Cardiac muscle cell (in vitro differentiated cells and primary cell): ENCODE measurements at regions not wholly inside any gene's neighbourhood (a gene's known extent, or its start where the extent isn't known, plus 50 kb on each side); places are given as distances from the start of the nearest gene placed in this dataset.
A peak's percentile ranks its signal among the peaks of the same experiment; 100 is the strongest.

ENCODE experiments used
- DNase-seq, 2 donors: peaks; one replicate each; pipeline versions ENCODE4 v3.0.0 to v3.0.0-alpha.2; 2010 to 2017; ENCODE audit warnings: low read depth in 1 of 2, low spot score in 1 of 2
- H3K27ac ChIP-seq: fragments of 200-600 bp; sonication (generic); 2 replicates; pipeline ENCODE4 v1.5.1; 2016
- H3K27me3 ChIP-seq: fragments of 200-600 bp; sonication (generic); 2 replicates; pipeline ENCODE4 v1.6.0; 2016; ENCODE audit warnings: control low read depth
- H3K36me3 ChIP-seq: fragments of 200-600 bp; sonication (generic); 2 replicates; pipeline ENCODE4 v1.5.1; 2016; ENCODE audit warnings: control low read depth
- H3K4me1 ChIP-seq: fragments of 200-600 bp; sonication (generic); 2 replicates; pipeline ENCODE4 v1.8.1; 2017; ENCODE audit warnings: low read depth, mild to moderate bottlenecking, mixed run types
- H3K4me3 ChIP-seq: fragments of 200-600 bp; sonication (generic); 2 replicates; pipeline ENCODE4 v1.5.1; 2016; ENCODE audit warnings: mild to moderate bottlenecking
- H3K9me3 ChIP-seq: fragments of 200-600 bp; sonication (generic); 2 replicates; pipeline ENCODE4 v1.5.1; 2017; ENCODE audit warnings: low read depth, mild to moderate bottlenecking, control low read depth
- CTCF ChIP-seq: IDR thresholded peaks from 2 replicates; pipeline ENCODE4 v1.5.1; 2012; ENCODE audit warnings: low read depth, mild to moderate bottlenecking, low read length

GRCh38 chr3:176430244-176431037 is 766.8 kb downstream of the TBL1XR1 start:
- Histone ChIP-seq H3K27ac (no peak overlapping the region), H3K36me3 (no peaks in the 10 kb centered on the region), H3K4me1 (no peaks in the 10 kb centered on the region), H3K9me3 (no peaks in the 10 kb centered on the region), H3K4me3 (no peak overlapping the region), H3K27me3 (no peaks in the 10 kb centered on the region)
- peak; percentile 38 to 71 for DNase-seq
- peak; percentile 66 for TF ChIP-seq CTCF

- Histone ChIP-seq H3K4me3 (no peak overlapping the region), H3K9me3 (no peaks in the 10 kb centered on the region), H3K4me1 (no peaks in the 10 kb centered on the region), H3K36me3 (no peaks in the 10 kb centered on the region), H3K27ac (no peak overlapping the region), H3K27me3 (no peaks in the 10 kb centered on the region)
- peak in 1 of 2 donors; percentile 3 for DNase-seq
- no peak for TF ChIP-seq CTCF
These were observed 768.7 kb downstream of the TBL1XR1 start for GRCh38 chr3:176428552-176428951.

GRCh38 chr3:176426371-176426770 is 770.9 kb downstream of the TBL1XR1 start:
- no peaks in the 10 kb centered on the region for H3K27me3 ChIP-seq
- no peak for DNase-seq
- H3K4me3 ChIP-seq = no peak overlapping the region
- TF ChIP-seq CTCF = no peak
- no peaks in the 10 kb centered on the region for H3K4me1 ChIP-seq
- H3K27ac ChIP-seq = no peak overlapping the region
- no peaks in the 10 kb centered on the region for H3K36me3 ChIP-seq
- H3K9me3 ChIP-seq = no peaks in the 10 kb centered on the region

GRCh38 chr3:176416870-176417269 is 780.4 kb downstream of the TBL1XR1 start:
- DNase-seq = no peak
- TF ChIP-seq CTCF = no peak

GRCh38 chr3:176415661-176416295 is 781.5 kb downstream of the TBL1XR1 start:
- no peak for DNase-seq
- TF ChIP-seq CTCF = no peak
- Histone ChIP-seq H3K36me3 (no peaks in the 10 kb centered on the region), H3K4me1 (no peaks in the 10 kb centered on the region), H3K27ac (no peak overlapping the region), H3K4me3 (no peak overlapping the region), H3K27me3 (no peaks in the 10 kb centered on the region), H3K9me3 (no peaks in the 10 kb centered on the region)

More at GRCh38 chr3:176416870-176417269, 780.4 kb downstream of the TBL1XR1 start:
- Histone ChIP-seq H3K9me3 (no peaks in the 10 kb centered on the region), H3K27ac (no peak overlapping the region), H3K4me1 (no peaks in the 10 kb centered on the region), H3K27me3 (no peaks in the 10 kb centered on the region), H3K36me3 (no peaks in the 10 kb centered on the region), H3K4me3 (no peak overlapping the region)
